OCI-M1 (cell line): ENCODE measurements at regions not wholly inside any gene's neighbourhood (a gene's known extent, or its start where the extent isn't known, plus 50 kb on each side); places are given as distances from the start of the nearest gene placed in this dataset.

Source experiments
- DNase-seq: peaks from one replicate; lab custom pipeline; 2025; lab: John Stamatoyannopoulos, UW

DNA sequence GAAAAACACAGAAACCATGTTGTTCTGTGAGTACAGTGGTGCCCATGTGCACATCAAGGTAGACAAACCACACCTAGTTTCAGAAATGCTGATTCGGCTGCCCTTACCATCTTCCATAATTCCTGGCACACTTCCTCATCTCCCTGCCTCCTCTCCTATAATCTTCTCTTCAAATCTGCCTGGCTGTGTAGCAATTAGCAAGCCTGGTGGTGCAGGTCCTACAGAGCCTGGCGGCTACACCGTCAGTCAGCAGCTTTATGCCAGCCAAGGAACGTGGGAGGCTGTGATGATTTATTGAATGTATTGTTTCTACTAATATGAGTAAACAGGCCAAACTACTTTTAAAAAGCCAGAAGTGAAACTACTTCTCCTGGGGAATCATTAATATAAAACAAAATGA, 106.8 kb downstream of the SEMA6D start:
- DNase-seq = peak; percentile 2

DNA sequence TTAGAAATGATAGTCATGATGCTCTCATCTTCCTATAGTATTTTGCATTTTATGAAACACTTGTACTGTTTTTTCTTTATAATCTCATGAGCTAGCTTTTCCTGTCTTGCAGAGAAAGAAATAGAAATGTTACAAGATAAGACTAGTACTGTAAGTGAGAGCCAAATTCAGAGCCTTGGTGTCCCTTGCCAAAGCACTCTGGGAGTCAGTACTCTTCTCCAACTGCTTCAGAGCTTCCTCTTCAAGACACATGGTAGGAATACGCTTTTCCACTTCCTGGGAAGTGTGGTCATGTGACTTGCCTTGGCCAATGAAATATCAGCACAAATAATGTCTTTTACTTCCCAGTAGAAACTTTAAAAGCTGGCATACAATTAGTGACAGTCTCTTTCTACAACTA, 112.4 kb downstream of the SEMA6D start:
- no peak for DNase-seq

DNA sequence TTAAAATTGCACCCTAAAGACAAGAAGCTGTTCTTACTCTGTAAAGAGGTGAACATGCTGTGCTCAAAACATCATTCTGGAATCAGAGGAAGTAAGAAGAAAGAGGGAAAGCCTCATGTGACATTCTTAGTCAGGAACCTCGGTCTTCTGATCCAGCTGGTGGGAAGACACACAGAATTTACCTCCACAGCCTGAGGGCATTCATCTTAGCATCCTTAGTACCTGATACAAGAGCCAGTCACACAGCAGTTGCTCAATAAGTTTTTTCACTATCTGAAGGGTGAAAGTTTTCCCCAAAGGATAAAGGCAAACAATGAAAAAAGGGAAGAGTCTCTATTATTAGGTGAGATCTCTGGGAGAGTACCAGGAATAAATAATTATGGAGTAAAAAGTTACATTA, 116.8 kb downstream of the SEMA6D start:
- DNase-seq = no peak

DNA sequence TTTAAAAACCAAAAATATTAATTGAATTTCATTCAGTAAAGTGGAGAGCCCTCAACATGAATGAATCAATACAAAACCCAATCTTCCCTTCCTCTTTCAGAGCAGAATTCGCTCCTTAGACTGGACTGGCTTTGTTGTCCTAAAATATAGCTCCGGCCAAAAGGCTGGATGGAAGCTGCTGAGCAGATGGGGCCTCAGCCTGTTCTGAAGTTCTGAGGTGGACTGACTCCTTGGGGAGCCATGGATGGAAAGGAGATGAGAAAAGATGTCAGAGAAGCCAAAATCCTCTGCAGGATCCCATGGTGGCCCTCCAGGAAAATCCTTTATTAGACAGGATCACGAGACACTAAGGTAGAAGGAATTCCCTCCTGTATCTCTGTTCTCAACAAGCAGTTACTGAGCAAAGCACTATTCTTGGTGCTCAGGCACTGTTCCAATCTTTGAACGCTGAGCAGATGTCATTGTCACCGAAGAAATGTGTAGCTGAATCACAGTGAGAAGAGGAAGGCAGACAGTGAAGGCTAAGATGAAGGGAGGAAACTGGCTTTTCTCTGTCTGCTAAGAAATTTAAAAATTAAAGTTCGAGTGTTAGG, 122.0 kb downstream of the SEMA6D start:
- DNase-seq = no peak

DNA sequence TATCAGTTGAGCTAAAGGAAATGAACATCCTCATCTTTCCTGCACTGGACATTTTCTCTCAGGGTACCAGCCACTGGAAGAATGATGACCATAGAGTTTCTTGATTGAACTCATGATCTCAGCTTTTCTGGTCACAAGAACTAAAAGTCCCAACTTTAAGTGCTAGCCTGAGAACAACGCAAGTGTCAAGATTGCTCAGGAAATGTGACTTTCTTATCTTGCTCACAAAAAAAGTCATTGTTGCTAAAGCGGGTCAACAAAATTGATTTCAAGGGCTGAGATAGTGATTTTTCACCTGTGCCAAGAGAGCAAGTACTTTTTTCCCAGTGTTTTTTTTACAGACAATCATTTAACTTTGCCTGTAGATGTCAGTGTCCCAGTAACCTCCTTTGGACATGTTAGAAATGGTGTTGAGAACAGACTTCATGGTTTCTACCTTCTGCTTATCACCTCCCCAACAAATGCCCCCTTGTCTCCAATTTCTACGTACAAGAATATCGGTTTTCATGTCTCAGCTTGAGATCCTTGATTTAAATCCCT, 125.9 kb downstream of the SEMA6D start:
- no peak for DNase-seq

DNA sequence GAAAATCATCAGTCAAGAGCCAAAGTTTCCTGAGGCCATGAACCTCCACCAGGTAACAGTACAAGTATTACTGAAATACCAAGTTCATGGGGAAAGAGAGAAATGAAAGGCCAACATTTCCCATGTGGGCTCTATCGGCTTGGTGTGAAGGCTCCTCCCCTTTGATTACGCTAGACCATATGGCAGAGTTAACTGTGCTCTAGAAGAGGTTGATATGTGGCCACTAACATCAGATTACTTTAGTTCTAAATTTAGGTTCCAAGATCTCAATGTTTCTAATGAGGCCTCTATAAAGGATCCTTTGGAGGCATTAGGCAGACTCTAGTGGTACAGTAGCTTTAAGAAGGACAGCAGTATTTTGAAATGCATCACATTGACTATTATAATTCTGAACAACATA, 127.1 kb downstream of the SEMA6D start:
- no peak for DNase-seq

DNA sequence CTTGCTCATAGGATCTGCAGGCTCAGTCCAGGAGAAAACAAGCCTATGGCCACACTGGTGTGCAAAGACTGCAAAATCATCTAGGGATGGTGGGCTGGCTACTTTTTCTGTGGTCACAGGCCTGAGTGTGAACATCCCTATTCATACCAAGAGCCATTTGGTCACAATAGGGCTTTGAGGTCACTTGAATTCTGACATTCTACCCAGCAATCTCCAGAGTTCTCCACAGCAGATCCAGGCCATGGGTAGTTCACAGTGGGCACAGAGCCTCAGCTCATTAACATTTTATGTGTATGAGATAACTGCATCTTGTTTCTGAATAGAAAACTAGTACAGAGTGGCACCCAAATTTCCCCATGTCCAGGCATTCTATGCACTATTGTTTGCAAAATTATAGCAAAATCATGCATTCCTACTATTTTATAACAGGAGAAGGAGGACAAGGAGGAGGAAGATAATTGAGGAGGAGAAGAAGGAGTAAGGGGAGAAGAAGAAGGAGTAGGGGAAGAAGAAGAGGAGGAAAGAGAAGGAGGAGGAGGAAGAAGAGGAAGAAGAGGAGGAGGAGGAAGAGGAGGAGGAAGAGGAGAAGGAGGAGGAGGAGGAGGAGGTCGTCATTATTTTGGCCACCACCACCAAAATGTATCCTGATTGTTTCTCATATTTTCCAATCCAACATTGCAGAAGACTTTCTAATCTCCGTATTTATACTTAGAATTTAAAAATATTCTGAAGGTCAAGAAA, 129.0 kb downstream of the SEMA6D start:
- no peak for DNase-seq

DNA sequence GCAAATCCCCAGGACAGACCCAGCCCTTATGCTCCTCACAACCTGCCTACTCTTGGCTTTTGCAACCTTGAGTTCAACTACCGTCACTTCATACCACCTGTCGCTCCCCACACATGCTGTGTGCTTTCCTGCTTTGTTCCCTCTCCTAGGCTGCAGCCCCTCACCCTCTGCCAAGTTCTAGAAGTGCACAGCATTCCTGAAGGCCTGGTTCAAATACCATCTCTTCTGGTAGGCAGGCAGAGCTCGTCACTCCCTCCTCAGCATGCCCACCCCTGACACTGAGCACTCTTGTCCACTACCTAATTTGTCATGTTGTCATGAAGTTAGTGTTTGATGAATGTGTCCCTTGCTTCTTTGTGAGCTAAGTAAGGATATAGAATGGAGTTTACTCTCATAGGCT, 129.6 kb downstream of the SEMA6D start:
- DNase-seq = no peak

DNA sequence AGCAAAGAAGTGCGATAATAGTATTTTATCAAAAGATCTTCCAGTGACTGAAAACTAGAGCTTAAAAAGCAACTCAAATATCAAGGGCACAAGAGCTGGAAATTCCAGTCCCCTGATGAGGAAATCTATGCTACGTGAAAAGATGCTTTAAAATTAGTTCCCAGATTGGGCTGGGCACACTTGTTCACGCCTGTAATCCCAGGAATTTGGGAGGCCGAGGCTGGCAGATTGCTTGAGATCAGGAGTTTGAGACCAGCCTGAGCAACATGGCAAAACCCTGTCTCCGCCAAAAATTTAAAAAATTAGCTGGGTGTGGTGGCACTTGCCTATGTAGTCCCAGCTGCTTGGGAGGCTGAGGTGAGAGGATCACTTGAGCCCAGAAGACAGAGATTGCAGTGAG, 138.8 kb downstream of the SEMA6D start:
- DNase-seq = no peak

DNA sequence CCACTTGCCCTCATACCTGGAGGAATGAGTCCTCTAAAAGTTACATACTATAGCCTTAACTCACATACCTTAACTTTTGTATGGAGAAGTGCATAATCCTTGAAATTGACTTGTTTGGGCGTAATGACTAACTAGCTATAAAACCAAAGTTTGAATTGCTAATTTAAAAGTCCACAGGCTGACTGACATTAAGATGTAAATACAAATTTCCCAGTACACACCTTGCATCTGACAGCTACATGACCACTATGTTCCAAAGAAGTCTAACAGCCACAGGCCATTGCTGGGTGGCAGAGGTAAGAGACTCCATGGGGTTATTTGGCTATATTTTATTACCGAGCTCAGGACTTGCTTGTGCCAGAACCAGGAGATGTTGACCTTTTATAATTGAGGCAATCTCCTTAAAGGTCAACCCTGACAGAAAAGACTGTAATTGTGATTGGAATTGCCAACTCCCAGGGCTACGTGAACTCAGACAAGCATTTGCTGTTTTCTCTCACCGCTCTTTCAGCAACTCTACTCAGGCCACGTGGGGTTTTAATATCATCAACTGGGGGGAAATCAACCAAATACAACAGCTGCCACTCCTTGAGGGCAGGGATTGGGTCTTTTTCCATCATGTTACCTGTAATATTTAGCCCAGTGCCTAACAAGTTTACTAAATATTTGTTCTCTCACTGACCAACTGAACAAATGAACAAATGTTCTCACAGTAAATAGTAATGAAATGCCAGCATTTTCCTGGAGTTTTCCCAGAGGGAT, 139.9 kb downstream of the SEMA6D start:
- no peak for DNase-seq

DNA sequence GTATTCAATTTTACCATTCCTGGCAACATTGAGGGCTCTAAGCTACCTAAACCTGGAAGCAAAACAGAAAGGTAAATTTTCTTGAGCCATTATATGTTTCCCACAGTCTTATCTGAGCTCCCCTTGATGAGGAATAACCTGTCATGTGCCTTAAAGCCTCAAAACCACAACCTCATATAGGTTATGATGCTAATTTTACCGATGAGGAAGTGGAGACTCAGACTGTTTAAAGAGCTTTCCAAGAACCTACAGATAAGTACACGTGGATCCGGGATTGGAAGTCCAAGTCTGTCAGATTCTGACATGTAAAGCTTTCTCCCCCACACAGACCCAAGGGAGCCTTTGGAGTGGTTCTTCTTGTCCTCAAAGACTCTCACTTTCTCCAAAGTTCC, 140.5 kb downstream of the SEMA6D start:
- DNase-seq = peak; percentile 49

DNA sequence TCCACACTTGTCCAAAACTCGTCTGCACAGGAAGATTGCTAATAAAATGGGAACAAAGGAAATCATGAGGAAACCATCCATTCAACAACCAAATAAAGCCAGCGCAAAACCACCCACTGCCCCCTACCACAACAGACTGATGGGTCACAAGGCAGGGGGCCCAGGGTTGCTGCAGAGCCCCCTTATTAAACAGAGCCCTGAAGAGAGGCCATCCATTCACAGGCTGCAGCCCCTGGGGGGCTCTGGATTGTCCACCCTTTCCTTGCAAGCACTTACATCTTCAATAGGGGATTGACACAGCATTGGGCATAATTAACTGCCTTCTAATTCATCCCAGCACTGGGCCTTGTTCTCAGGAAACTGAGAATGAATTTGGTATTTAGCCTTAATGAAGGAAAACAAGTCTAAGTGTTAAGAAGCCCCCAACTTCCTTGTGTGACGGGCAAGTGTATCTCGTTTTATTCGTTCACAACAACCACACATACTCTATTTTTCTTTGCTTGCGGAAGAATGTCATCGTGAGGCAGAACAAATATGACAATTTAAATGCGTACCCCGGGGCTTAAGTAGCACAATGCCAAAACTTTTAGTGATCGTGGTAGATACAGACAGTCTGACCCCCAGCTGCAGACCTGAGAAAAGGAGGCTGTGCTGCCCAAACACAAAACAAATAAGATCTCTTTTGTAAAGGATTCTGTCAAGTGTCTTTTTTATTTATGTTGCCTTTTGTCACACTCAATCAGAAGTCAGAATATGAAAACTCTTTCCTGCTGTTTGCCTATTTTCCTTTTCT, 144.0 kb downstream of the SEMA6D start:
- DNase-seq = no peak

DNA sequence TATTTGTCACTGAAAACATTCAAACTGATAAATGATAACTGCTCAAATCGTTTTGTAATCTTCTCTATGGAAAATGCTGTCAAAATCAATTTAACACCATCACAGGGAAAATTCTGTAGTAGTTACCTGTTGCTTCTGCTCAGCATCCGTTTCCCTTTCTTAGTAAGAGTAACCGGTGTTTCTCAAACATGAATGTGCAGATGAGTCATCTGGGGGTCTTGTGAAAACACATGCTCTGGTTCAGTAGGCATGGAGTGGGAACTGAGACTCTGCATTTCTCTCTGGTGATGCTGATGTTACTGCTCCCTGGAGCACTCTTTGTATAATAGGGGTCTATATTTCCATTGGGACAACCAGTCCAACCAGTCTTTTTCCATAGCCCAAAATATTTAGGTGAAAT, 145.1 kb downstream of the SEMA6D start:
- DNase-seq = no peak

DNA sequence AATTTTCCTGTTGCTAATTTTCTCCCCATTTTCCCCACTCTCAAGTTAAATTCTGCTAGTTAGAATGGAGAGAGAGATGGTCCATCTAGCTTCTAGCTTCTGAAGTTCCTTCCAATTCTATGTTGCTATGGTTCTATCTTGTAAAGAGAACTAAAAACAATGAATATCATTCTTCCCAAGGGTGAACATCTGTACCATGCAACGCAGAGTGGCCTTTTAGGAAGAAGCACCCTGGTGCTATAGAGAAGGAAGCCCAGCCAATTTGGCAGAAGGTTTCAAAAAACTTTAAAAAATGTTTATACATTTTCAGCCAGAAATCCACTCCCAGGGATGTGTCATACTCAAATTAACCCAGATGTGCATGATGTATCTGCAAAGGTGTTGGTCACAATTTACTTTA, 149.1 kb downstream of the SEMA6D start:
- no peak for DNase-seq

DNA sequence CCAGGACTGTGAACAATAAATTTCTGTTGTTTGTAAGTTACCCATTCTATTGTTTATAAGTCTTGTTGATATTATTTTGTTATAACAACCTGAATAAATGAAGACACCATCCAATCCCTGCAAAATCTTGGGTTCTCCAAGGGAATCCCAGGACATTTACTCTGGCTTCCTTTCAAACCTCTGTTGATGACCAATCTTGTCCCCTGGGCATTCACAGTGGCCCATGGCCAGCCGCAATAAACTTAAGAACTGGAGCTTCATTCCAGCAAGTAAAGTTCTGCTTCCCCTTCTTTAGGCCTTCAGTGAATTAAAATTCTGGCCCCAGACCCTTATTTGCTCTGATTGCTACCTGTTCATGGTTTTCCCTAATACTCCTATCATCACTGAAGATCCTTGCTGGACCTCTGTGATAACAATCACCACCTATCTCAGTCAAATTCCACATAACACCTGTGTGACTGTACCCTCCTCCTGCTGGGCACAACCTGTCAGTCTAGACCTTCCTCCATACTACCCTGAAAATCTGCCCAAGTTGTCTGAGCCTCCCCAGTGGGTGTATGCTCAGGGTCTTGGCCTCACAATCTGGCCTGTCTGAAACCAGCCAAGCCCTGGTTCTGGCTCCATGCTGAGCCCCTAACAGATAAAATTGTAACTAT, 153.1 kb downstream of the SEMA6D start:
- no peak for DNase-seq

DNA sequence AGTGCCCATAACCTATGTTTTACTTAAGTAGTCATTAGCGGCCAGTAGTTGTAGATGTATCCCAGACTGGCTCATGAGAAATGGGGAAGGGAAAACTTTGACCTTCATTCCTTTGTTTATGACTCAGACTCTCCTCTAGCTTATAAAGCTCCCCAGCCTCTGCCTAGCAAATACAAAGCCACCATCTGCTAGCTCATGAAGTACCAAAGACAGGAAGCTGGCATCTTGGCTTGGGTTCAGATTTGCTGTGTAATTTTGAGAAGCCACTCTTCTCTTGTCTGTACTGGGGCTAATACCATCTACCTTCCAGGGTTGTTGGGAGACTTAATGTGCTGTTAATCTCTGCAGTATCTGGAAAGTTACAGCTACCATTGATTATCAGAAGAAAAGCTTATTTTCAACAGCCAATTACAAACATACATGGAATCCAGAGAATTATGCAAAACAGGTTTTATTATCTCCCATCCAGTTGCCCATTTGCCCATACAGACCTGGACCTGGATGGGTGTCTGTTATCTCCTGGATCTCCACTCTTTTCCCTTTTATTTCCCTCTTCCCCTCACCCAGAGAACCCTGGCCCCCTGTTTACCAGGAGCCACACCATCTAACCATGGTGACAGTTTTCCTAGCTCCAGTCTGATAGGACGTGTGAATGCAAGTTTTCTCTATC, 153.8 kb downstream of the SEMA6D start:
- no peak for DNase-seq

DNA sequence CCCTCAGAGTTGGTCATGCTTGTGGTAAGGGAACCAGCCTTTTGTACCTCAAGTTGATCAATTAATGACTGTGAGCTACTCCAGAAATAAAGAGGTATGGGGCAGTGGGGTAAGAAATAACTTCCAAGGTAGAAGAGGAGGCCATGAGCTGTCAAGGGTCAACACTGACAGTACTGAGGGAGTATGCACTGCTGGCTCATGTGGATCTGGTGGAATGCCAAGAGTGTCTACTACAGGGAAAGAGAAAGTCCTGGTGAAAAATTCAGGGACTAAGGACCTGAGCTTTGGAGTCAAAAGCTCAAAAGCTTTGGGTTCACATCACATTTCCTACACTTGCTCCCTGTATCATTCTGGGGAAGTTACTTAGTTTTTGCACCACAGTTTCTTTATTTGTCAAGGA, 154.9 kb downstream of the SEMA6D start:
- no peak for DNase-seq

DNA sequence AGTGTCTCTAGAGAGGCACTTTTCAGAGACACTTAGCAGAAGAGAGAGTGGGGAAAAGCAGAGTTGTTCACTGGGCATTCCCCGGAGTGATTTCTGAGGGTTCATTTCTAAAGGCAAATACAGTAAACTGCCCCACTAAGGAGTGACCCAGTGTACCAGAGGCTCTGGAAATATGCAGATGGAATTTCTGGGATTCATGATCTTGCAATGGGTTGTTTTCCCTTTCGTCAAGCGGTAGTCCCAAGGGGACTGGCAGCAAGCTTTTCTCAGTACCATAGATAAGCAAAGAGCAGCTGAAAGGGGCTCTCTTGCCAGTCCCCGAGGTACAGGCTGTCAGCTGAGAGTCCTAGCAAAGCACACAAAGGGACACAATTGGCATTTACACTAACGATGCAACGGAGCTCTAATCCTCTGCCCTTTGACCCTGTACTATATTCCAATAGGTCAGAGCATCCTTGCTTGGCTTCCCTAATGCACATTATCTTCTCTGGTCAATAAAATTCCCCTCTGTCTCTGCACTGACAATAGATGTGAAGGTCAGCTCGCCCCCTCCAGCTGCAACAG, 155.6 kb downstream of the SEMA6D start:
- DNase-seq = no peak

DNA sequence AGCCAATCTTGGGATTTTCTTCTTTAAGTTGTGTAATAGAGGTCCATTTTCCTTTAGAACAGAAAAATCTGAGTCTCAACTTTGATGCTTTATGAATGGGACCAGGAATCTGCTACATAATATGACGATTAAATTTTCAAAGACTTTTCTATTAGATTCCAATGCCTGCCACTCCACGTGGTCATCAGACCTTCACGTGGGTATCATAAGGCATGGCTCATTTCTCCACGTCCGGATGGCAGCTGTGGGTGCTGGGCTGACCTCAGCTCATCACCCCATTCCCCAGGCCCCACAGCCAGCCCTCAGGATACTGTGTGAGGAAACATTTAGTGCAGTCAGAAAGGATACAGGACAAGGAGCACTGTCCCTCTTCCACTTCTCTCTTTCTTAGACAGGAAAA, 159.7 kb downstream of the SEMA6D start:
- no peak for DNase-seq

DNA sequence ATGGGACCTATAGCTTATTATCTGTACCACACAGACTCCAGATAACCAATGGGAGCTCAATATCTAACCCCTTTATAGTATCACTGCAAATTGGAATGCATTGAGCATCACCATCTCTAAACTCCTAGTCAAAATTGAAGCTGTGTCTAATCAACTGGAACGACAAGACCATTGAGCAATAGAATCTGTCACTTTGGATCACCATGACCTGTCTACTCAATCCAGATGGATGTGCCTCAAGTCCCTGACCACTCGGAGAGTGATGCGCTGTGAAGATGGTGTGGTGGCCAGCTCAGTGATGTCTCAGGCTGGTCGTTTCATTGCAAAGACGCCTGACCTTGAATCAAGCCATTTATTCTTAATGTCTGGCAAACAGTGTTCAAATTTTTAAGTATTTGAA, 160.5 kb downstream of the SEMA6D start:
- no peak for DNase-seq

DNA sequence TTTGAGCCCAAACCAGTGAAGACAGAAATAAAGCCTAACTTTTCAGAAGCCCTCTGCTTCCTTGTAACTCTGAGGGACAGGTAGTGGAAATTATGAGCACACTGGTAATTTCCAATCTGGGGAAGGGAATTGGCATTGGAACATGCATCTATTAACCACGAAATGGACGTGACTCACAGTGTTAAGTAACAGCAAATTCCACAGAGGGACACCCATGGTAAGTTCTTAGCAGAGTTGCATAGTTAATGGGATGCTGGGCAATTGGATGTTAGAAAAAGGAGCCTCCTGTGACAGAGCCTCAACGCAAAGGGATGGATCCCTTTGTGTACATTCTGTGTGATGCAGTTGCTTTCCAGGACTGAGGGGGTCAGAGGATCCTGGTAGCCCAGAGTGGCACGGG, 168.6 kb downstream of the SEMA6D start:
- DNase-seq = no peak
